ENCODE measurements at regions not wholly inside any gene's neighbourhood (a gene's known extent, or its start where the extent isn't known, plus 50 kb on each side); places are given as distances from the start of the nearest gene placed in this dataset.
"Not testable (repeated sequence)": the region's sequence is repeated elsewhere in the genome, so short reads cannot be mapped to it uniquely, and the experiment has no call there.

DNA sequence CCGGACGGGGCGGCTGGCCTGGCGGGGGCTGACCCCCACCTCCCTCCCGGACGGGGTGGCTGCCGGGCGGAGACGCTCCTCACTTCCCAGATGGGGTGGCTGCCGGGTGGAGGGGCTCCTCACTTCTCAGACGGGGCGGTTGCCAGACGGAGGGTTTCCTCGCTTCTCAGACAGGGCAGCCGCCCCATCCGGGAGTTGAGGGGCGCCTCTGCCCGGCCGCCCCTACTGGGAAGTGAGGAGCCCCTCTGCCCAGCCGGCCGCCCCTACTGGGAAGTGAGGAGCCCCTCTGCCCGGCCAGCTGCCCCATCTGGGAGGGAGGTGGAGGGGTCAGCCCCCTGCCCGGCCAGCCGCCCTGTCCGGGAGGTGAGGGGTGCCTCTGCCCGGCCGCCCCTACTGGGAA lies 761.1 kb upstream of the SPRY2 start:
- H3K4me3 ChIP-seq (ENCODE audit: low read length); H3K4me2 ChIP-seq (ENCODE audit: low read length); H3K9me3 ChIP-seq (replicated peaks; ENCODE audit: low read length); H3K36me3 ChIP-seq (ENCODE audit: insufficient read depth, low read length); H3K27me3 ChIP-seq (ENCODE audit: control insufficient read depth, insufficient read depth, low read length); H3K4me1 ChIP-seq (ENCODE audit: control insufficient read depth, insufficient read depth, low read length); H3K9ac ChIP-seq (ENCODE audit: low read depth, low read length): not testable (repeated sequence)

DNA sequence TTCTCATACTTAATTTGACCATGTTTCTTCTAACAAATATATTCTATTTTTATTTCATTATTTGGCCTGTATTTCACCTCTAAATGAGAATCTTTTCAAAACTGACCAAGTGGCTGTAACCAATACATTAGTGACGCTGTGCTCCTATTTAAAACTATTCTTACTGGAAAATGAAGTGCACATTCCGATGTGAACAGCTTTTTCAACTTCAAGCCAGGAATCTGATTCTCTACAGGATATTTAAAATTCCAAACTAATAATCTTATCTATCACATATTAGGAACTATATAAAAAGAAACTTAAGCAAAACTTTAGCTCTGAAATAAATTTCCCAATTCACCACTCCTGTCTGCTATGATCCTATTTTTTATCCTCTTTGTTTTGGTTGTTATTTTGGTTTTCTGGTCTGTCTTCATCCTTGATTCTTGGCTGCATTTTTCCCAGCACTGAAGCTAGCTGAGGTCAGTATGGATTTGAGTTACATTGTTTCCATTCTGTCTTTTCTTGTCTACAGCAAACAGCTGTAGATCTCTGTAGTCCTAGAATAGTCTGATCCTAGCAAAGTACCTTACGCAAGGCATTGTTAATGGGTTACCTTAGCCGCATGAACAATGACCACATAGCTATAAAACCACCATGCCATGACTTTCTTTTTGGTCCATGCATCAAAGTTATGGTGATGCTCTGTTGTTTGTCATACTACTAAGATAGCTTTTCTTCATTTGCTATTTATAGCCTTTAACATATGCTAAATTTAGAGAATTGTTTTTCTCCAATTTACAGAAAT lies 748.6 kb upstream of the SPRY2 start:
- H3K4me2 ChIP-seq (ENCODE audit: low read length), result no peak overlapping the region
- peaks cover 2% of the 10 kb centered on the region for H3K27me3 ChIP-seq (ENCODE audit: control insufficient read depth, insufficient read depth, low read length)
- no peaks in the 10 kb centered on the region for H3K36me3 ChIP-seq (ENCODE audit: insufficient read depth, low read length)
- no peak overlapping the region for H3K9ac ChIP-seq (ENCODE audit: low read depth, low read length)
- no peaks in the 10 kb centered on the region for H3K4me1 ChIP-seq (ENCODE audit: control insufficient read depth, insufficient read depth, low read length)
- H3K4me3 ChIP-seq (ENCODE audit: low read length), result no peak overlapping the region
- no peaks in the 10 kb centered on the region for H3K9me3 ChIP-seq (replicated peaks; ENCODE audit: low read length)

DNA sequence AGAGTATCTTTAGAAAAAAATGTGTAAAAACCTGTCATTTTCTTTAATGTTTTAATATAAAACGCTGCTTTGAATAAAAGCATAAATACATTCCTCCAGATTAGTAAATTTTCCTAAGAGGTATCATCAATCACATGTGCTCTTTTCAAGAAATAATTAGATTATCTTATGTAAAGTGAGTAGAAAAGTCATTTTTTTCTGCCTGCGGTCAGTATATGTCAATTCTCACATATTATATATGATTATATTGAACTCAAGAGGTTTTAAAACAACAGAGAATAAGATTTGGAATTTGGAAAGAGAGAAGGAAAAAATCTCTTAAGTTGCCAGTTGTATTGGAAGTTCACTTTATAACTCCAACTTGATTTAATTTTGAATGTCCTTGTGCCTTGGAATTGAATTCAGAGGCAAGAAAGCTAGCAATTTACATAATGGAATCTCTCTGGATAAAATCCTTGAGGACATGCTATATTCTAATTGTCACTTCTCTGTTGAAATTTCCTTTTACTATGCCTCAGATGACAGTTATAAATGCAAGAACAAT lies 740.1 kb upstream of the SPRY2 start:
- Histone ChIP-seq H3K4me2 (ENCODE audit: low read length) (no peak overlapping the region), H3K4me3 (ENCODE audit: low read length) (no peak overlapping the region), H3K9me3 (replicated peaks; ENCODE audit: low read length) (no peaks in the 10 kb centered on the region), H3K9ac (ENCODE audit: low read depth, low read length) (no peak overlapping the region), H3K27me3 (ENCODE audit: control insufficient read depth, insufficient read depth, low read length) (no peaks in the 10 kb centered on the region), H3K36me3 (ENCODE audit: insufficient read depth, low read length) (no peaks in the 10 kb centered on the region), H3K4me1 (ENCODE audit: control insufficient read depth, insufficient read depth, low read length) (no peaks in the 10 kb centered on the region)

DNA sequence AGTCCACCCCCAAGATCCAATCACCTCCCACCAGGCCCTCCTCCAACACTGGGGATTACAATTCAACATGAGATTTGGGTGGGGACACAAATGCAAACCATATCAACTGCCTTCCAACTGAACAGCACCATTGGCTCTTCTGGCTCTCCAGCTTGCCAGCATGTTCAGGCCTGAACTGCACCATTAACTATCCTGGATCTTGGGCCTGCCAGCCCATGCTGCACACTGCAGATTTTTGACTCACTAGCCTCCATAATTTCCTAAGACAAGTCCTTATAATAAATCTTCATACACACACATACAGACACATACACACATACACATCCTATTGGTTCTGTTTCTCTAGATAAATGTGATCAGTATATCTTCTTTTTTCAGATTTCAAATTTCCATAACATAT lies 737.1 kb upstream of the SPRY2 start:
- Histone ChIP-seq H3K27me3 (ENCODE audit: control insufficient read depth, insufficient read depth, low read length) (no peaks in the 10 kb centered on the region), H3K4me2 (ENCODE audit: low read length) (no peak overlapping the region), H3K9me3 (replicated peaks; ENCODE audit: low read length) (no peaks in the 10 kb centered on the region), H3K36me3 (ENCODE audit: insufficient read depth, low read length) (no peaks in the 10 kb centered on the region), H3K4me3 (ENCODE audit: low read length) (no peak overlapping the region), H3K4me1 (ENCODE audit: control insufficient read depth, insufficient read depth, low read length) (no peaks in the 10 kb centered on the region), H3K9ac (ENCODE audit: low read depth, low read length) (no peak overlapping the region)

DNA sequence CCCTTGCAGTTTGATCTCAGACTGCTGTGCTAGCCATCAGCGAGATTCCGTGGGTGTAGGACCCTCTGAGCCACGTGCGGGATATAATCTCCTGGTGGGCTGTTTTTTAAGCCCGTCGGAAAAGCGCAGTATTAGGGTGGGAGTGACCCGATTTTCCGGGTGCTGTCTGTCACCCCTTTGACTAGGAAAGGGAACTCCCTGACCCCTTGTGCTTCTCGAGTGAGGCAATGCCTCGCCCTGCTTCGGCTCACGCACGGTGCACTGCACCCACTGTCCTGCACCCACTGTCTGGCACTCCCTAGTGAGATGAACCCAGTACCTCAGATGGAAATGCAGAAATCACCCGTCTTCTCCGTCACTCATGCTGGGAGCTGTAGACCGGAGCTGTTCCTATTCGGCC lies 728.9 kb upstream of the SPRY2 start:
- H3K4me2 ChIP-seq (ENCODE audit: low read length); H3K9ac ChIP-seq (ENCODE audit: low read depth, low read length); H3K27me3 ChIP-seq (ENCODE audit: control insufficient read depth, insufficient read depth, low read length); H3K36me3 ChIP-seq (ENCODE audit: insufficient read depth, low read length); H3K4me3 ChIP-seq (ENCODE audit: low read length); H3K4me1 ChIP-seq (ENCODE audit: control insufficient read depth, insufficient read depth, low read length); H3K9me3 ChIP-seq (replicated peaks; ENCODE audit: low read length): not testable (repeated sequence)

DNA sequence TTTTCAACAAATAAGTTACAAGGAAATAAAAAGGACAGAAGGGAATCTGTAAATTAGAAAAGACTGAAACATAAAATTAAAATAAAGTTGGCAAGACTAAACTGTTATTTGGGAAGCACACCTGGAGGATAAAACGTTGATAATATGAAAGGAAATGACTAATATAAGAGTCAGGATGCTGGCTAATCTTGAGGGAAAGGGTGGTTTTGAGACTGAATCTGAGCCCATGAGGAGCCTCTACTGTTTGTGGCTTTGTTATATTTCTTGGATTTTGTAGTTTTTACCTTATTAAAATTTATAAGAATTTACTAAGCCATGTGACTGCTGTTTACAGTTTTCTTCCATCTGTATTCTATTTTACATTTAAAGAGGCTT lies 718.0 kb upstream of the SPRY2 start:
- Histone ChIP-seq H3K27me3 (ENCODE audit: control insufficient read depth, insufficient read depth, low read length) (no peaks in the 10 kb centered on the region), H3K4me2 (ENCODE audit: low read length) (no peak overlapping the region), H3K4me1 (ENCODE audit: control insufficient read depth, insufficient read depth, low read length) (peaks cover 6% of the 10 kb centered on the region)

DNA sequence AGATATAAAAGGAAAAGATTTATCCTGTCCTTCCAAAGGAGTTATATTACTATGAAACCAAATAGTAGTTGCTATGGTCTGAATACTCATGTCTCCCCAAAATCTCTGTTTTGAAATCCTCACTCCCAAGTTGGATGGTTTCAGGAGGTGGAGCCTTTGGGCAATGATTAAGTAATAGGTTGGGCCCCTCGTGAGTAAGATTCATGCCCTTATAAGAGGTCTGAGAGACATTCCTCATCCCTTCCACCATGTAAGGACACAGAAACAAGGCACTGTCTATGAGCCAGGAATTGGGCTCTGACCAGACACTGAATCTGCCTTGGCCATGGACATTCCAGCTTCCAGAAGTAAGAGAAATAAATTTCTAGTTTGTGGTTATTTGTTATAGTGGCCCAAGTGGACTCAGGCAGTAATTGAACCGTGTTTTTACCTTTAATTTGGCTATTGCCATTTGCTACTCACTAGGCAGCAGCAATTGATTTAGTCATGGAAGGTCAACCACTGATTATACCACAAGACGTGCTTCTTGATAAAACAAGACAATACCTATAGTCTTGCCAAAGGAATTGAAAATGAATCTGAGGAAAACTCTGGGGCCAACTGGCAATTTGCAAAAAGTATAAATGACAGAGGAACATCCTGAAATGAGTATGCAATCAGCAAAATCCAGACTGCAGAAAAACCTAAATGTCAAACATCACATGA lies 717.4 kb upstream of the SPRY2 start:
- Histone ChIP-seq H3K4me3 (ENCODE audit: low read length) (no peak overlapping the region), H3K9me3 (replicated peaks; ENCODE audit: low read length) (no peaks in the 10 kb centered on the region), H3K36me3 (ENCODE audit: insufficient read depth, low read length) (no peaks in the 10 kb centered on the region), H3K27me3 (ENCODE audit: control insufficient read depth, insufficient read depth, low read length) (no peaks in the 10 kb centered on the region), H3K9ac (ENCODE audit: low read depth, low read length) (no peak overlapping the region), H3K4me2 (ENCODE audit: low read length) (no peak overlapping the region), H3K4me1 (ENCODE audit: control insufficient read depth, insufficient read depth, low read length) (peaks cover 6% of the 10 kb centered on the region)

More for the DNA sequence above, 718.0 kb upstream of the SPRY2 start:
- no peaks in the 10 kb centered on the region for H3K36me3 ChIP-seq (ENCODE audit: insufficient read depth, low read length)
- no peaks in the 10 kb centered on the region for H3K9me3 ChIP-seq (replicated peaks; ENCODE audit: low read length)
- H3K4me3 ChIP-seq (ENCODE audit: low read length), result no peak overlapping the region
- no peak overlapping the region for H3K9ac ChIP-seq (ENCODE audit: low read depth, low read length)

DNA sequence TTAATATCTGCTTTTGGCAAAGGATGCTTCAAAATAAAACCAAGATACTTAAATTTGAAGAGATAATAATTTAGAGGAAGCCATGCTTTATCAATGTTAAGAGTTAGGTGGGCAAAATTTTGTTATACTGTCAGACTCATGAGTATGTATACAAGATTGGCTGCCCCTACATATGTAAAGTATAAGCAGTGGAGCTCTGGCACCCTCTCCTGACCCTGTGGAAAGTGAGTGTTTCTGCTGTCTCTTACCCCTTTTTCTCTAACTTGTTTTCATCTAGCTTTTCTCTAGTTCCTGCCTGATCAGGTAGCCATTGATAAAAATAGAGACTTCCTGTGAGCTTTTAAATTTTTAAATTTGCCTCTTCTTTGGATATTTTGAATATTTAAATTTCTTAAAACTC lies 710.9 kb upstream of the SPRY2 start:
- H3K9ac ChIP-seq (ENCODE audit: low read depth, low read length), result no peak overlapping the region
- H3K36me3 ChIP-seq (ENCODE audit: insufficient read depth, low read length), result no peaks in the 10 kb centered on the region
- no peak overlapping the region for H3K4me3 ChIP-seq (ENCODE audit: low read length)
- no peaks in the 10 kb centered on the region for H3K27me3 ChIP-seq (ENCODE audit: control insufficient read depth, insufficient read depth, low read length)
- H3K4me1 ChIP-seq (ENCODE audit: control insufficient read depth, insufficient read depth, low read length), result no peaks in the 10 kb centered on the region
- H3K9me3 ChIP-seq (replicated peaks; ENCODE audit: low read length), result no peaks in the 10 kb centered on the region
- H3K4me2 ChIP-seq (ENCODE audit: low read length), result no peak overlapping the region

DNA sequence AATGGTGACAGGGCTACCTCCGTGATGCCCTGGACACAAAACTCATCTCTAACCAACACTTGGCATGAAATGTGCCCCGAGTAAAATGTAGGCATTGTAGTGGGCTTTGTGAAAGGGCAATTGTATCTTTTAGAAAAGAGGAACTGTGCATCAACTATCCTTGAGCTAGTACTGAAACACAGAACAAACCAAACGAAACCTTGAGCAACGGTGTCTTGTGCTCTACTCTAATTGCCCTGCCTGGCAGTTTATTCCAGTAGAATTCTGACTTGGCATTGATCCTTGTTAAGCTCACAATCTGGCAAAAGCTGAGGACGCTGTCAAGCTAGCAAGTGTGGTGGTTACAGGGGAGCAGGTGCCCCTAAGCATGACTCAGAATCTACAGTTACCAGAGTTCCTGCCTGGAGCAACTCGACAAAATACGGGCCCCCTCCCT lies 707.1 kb upstream of the SPRY2 start:
- H3K4me1 ChIP-seq (ENCODE audit: control insufficient read depth, insufficient read depth, low read length), result no peaks in the 10 kb centered on the region
- H3K36me3 ChIP-seq (ENCODE audit: insufficient read depth, low read length), result no peaks in the 10 kb centered on the region
- H3K9me3 ChIP-seq (replicated peaks; ENCODE audit: low read length), result no peaks in the 10 kb centered on the region
- H3K4me2 ChIP-seq (ENCODE audit: low read length), result no peak overlapping the region
- no peaks in the 10 kb centered on the region for H3K27me3 ChIP-seq (ENCODE audit: control insufficient read depth, insufficient read depth, low read length)
- H3K9ac ChIP-seq (ENCODE audit: low read depth, low read length), result no peak overlapping the region
- no peak overlapping the region for H3K4me3 ChIP-seq (ENCODE audit: low read length)

DNA sequence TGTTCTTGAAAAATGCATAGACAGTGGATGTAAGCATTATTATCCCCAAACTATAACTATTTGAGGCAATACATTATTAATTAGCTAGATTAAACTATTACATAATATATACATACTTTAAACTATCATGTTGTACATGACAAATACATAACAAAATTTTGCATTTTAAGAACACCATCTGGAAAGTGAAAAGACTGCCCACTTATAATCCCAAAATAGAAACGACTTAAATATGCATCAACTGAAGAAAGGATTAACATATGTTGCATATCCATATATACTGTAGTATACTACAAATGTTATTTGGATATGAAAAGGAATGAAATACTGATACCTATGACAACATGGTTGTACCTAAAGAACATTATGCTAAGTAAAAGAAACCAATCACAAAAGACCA lies 700.8 kb upstream of the SPRY2 start:
- no peaks in the 10 kb centered on the region for H3K4me1 ChIP-seq (ENCODE audit: control insufficient read depth, insufficient read depth, low read length)
- no peak overlapping the region for H3K9ac ChIP-seq (ENCODE audit: low read depth, low read length)
- no peaks in the 10 kb centered on the region for H3K27me3 ChIP-seq (ENCODE audit: control insufficient read depth, insufficient read depth, low read length)
- no peak overlapping the region for H3K4me2 ChIP-seq (ENCODE audit: low read length)
- no peaks in the 10 kb centered on the region for H3K9me3 ChIP-seq (replicated peaks; ENCODE audit: low read length)
- H3K36me3 ChIP-seq (ENCODE audit: insufficient read depth, low read length), result no peaks in the 10 kb centered on the region
- no peak overlapping the region for H3K4me3 ChIP-seq (ENCODE audit: low read length)

DNA sequence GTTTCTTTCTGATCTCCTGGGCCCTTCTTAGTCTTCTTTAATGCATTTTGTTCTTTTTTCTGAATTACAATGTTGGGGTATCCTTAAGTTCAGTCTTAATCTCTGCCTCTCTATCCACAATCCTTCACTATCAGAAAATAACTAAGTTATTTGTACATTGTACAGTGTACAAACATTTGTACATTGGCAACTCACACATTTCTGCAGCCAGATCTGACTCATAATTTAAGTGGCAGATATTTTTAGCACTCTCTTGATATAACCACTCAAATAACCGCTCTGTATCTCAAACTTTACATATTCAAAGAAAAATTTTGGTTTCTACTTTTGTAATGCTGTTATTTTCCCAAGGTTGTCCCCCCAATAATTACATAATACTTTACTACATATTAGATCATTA lies 691.1 kb upstream of the SPRY2 start:
- Histone ChIP-seq H3K27me3 (ENCODE audit: control insufficient read depth, insufficient read depth, low read length) (no peaks in the 10 kb centered on the region), H3K36me3 (ENCODE audit: insufficient read depth, low read length) (no peaks in the 10 kb centered on the region), H3K9me3 (replicated peaks; ENCODE audit: low read length) (no peaks in the 10 kb centered on the region), H3K4me1 (ENCODE audit: control insufficient read depth, insufficient read depth, low read length) (no peaks in the 10 kb centered on the region), H3K4me2 (ENCODE audit: low read length) (no peak overlapping the region), H3K9ac (ENCODE audit: low read depth, low read length) (no peak overlapping the region), H3K4me3 (ENCODE audit: low read length) (no peak overlapping the region)

DNA sequence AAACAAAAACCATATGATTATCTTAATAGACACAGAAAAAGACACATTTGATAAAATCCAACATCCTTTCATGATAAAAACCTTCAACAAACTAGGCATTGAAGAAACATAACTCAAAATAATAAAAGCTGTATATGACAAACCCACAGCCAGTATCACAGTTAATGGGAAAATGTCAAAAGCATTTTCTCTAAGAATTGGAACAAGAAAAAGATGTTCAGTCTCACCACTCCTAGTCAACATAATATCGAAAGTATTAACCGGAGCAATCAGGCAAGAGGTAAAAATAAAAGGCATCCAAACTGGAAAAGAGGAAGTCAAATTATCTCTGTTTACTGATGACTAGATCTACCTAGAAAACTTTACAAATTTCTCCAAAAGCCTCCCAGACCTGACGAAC lies 684.2 kb upstream of the SPRY2 start:
- no peaks in the 10 kb centered on the region for H3K27me3 ChIP-seq (ENCODE audit: control insufficient read depth, insufficient read depth, low read length)
- no peak overlapping the region for H3K4me3 ChIP-seq (ENCODE audit: low read length)
- H3K36me3 ChIP-seq (ENCODE audit: insufficient read depth, low read length), result no peaks in the 10 kb centered on the region
- H3K4me1 ChIP-seq (ENCODE audit: control insufficient read depth, insufficient read depth, low read length), result no peaks in the 10 kb centered on the region
- no peaks in the 10 kb centered on the region for H3K9me3 ChIP-seq (replicated peaks; ENCODE audit: low read length)
- no peak overlapping the region for H3K4me2 ChIP-seq (ENCODE audit: low read length)
- no peak overlapping the region for H3K9ac ChIP-seq (ENCODE audit: low read depth, low read length)

All from skeletal muscle satellite cell (primary cell).